ENCODE measurements at regions not wholly inside any gene's neighbourhood (a gene's known extent, or its start where the extent isn't known, plus 50 kb on each side); places are given as distances from the start of the nearest gene placed in this dataset.

DNA sequence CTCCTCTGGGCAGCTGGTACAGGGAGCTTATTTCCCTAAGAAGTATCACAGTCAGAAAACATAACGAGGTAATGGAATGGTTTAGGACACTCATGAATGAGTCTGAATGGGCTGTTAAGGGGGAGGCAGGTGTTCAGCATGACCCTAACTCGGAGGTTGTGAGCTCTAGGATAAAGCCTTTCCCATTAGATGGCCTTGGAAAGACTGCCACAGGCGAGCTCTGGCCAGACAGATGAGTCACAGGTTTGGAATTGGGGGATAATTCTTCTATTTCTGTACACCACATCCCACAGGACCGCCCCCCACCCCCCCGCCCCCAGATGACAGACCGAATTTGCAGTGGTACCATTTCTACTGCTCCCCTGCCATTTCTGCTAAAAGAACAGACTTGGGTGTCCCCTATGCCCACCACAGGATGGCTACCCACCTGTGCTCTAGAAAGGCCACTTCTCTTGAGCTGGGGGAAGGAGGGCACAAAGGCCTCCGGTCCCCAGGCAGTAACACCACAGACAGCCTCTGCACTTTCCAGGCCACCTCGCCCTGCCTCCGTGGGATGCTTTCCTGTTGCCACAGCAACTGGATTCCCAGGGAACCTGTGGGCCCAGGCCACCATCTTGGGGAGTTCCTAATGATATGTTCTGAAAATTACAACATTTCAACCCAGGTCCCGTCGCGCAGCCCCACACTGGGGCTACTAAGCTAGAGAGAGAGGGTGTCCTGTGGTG is 76.7 kb downstream of the TRIM29 start:
- Histone ChIP-seq H3K4me1 (ENCODE audit: insufficient read depth, low read length) (peaks cover 7% of the 10 kb centered on the region), H2AFZ (ENCODE audit: low read depth, low read length) (no peak overlapping the region), H4K20me1 (ENCODE audit: insufficient read depth, low read length) (no peaks in the 10 kb centered on the region), H3K4me3 (ENCODE audit: insufficient read depth, low read depth, low read length) (no peak overlapping the region), H3K27me3 (ENCODE audit: insufficient read depth, low read length) (peaks cover 4% of the 10 kb centered on the region), H3K36me3 (ENCODE audit: insufficient read depth, low read length) (no peaks in the 10 kb centered on the region), H3K27ac (ENCODE audit: low read depth, low read length) (no peak overlapping the region), H3K9me3 (ENCODE audit: insufficient read depth, low read depth, low read length) (no peaks in the 10 kb centered on the region), H3K4me2 (ENCODE audit: low read length) (peak overlapping the region; percentile 28), H3K79me2 (ENCODE audit: insufficient read depth, low read length) (no peaks in the 10 kb centered on the region), H3K9ac (ENCODE audit: low read length) (no peak overlapping the region)
- DNase-seq (ENCODE audit: low read depth) (peak; percentile 49), FAIRE-seq (no peak)
- Mint-ChIP-seq H3K27me3 (ENCODE audit: low read depth, unreplicated experiment) (peaks cover 21% of the 10 kb centered on the region), H3K27ac (ENCODE audit: unreplicated experiment) (peak overlapping the region; percentile 83), H3K36me3 (ENCODE audit: low read depth, unreplicated experiment) (no peaks in the 10 kb centered on the region), H3K4me3 (ENCODE audit: unreplicated experiment) (no peak overlapping the region), H3K4me1 (ENCODE audit: low read depth, unreplicated experiment) (peaks cover 29% of the 10 kb centered on the region), H3K9me3 (ENCODE audit: unreplicated experiment) (no peaks in the 10 kb centered on the region)
- TF ChIP-seq EZH2 (IDR thresholded peaks at IDR 0.05; ENCODE audit: insufficient read depth, low read length) (no peak), CTCF (IDR thresholded peaks at IDR 0.05; ENCODE audit: insufficient read depth, low read depth, low read length) (no peak)

- Histone ChIP-seq H3K4me3 (ENCODE audit: insufficient read depth, low read depth, low read length) (no peak overlapping the region), H3K9ac (ENCODE audit: low read length) (no peak overlapping the region), H2AFZ (ENCODE audit: low read depth, low read length) (no peak overlapping the region), H3K79me2 (ENCODE audit: insufficient read depth, low read length) (no peaks in the 10 kb centered on the region), H3K9me3 (ENCODE audit: insufficient read depth, low read depth, low read length) (no peaks in the 10 kb centered on the region), H3K36me3 (ENCODE audit: insufficient read depth, low read length) (no peaks in the 10 kb centered on the region), H3K27me3 (ENCODE audit: insufficient read depth, low read length) (peaks cover 4% of the 10 kb centered on the region), H3K27ac (ENCODE audit: low read depth, low read length) (no peak overlapping the region), H3K4me2 (ENCODE audit: low read length) (no peak overlapping the region), H3K4me1 (ENCODE audit: insufficient read depth, low read length) (peaks cover 7% of the 10 kb centered on the region), H4K20me1 (ENCODE audit: insufficient read depth, low read length) (no peaks in the 10 kb centered on the region)
- Mint-ChIP-seq H3K27ac (ENCODE audit: unreplicated experiment) (peak overlapping the region; percentile 53), H3K4me1 (ENCODE audit: low read depth, unreplicated experiment) (peaks cover 36% of the 10 kb centered on the region), H3K27me3 (ENCODE audit: low read depth, unreplicated experiment) (peaks cover 17% of the 10 kb centered on the region), H3K36me3 (ENCODE audit: low read depth, unreplicated experiment) (no peaks in the 10 kb centered on the region), H3K9me3 (ENCODE audit: unreplicated experiment) (no peaks in the 10 kb centered on the region), H3K4me3 (ENCODE audit: unreplicated experiment) (no peak overlapping the region)
- TF ChIP-seq EZH2 (IDR thresholded peaks at IDR 0.05; ENCODE audit: insufficient read depth, low read length) = no peak
- no peak for TF ChIP-seq CTCF (IDR thresholded peaks at IDR 0.05; ENCODE audit: insufficient read depth, low read depth, low read length)
- FAIRE-seq = no peak
- DNase-seq (ENCODE audit: low read depth) = no peak
Observed at GRCh38 chr11:120060512-120060911, 77.4 kb downstream of the TRIM29 start.

DNA sequence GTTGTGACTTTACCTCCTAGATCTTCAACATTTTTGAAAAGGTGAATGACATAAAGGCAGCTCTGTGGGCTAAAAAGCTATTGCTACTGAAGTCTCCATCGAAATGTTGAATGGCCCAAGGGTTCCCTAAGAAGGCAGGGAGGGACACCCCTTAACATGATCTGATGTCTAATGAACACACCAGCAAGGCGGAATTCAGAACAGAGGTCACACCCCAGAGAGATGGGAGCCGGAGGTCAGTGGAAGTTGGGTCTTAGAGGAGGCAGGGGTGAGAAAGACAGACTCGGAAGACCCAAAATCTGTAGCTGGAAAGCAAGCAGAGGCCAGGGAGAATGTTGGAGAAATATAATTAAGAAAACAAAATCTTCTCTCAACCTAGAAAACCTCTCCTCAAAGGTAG is 79.0 kb downstream of the TRIM29 start:
- peaks cover 40% of the 10 kb centered on the region for H3K4me1 Mint-ChIP-seq (ENCODE audit: low read depth, unreplicated experiment)
- Histone ChIP-seq H3K4me1 (ENCODE audit: insufficient read depth, low read length) (peaks cover 7% of the 10 kb centered on the region), H3K4me2 (ENCODE audit: low read length) (no peak overlapping the region)

More for the DNA sequence above, 79.0 kb downstream of the TRIM29 start:
- Mint-ChIP-seq H3K27ac (ENCODE audit: unreplicated experiment) (no peak overlapping the region), H3K27me3 (ENCODE audit: low read depth, unreplicated experiment) (peaks cover 10% of the 10 kb centered on the region), H3K9me3 (ENCODE audit: unreplicated experiment) (no peaks in the 10 kb centered on the region), H3K36me3 (ENCODE audit: low read depth, unreplicated experiment) (no peaks in the 10 kb centered on the region), H3K4me3 (ENCODE audit: unreplicated experiment) (no peak overlapping the region)
- no peak for DNase-seq (ENCODE audit: low read depth)
- Histone ChIP-seq H4K20me1 (ENCODE audit: insufficient read depth, low read length) (no peaks in the 10 kb centered on the region), H3K79me2 (ENCODE audit: insufficient read depth, low read length) (no peaks in the 10 kb centered on the region), H2AFZ (ENCODE audit: low read depth, low read length) (no peak overlapping the region), H3K9me3 (ENCODE audit: insufficient read depth, low read depth, low read length) (no peaks in the 10 kb centered on the region), H3K4me3 (ENCODE audit: insufficient read depth, low read depth, low read length) (no peak overlapping the region), H3K9ac (ENCODE audit: low read length) (no peak overlapping the region), H3K27ac (ENCODE audit: low read depth, low read length) (no peak overlapping the region), H3K36me3 (ENCODE audit: insufficient read depth, low read length) (no peaks in the 10 kb centered on the region), H3K27me3 (ENCODE audit: insufficient read depth, low read length) (peaks cover 4% of the 10 kb centered on the region)
- FAIRE-seq = no peak
- TF ChIP-seq CTCF (IDR thresholded peaks at IDR 0.05; ENCODE audit: insufficient read depth, low read depth, low read length) (no peak), EZH2 (IDR thresholded peaks at IDR 0.05; ENCODE audit: insufficient read depth, low read length) (no peak)

Data from astrocyte (in vitro differentiated cells and primary cell).